Smooth muscle cell (in vitro differentiated cells): ENCODE measurements at regions not wholly inside any gene's neighbourhood (a gene's known extent, or its start where the extent isn't known, plus 50 kb on each side); places are given as distances from the start of the nearest gene placed in this dataset.

ENCODE experiments used
- DNase-seq: peaks from one replicate; lab custom pipeline; 2025; ENCODE audit not compliant: unreplicated experiment; lab: John Stamatoyannopoulos, UW
- H2AFZ ChIP-seq: fragments of 200-600 bp; sonication (generic); 2 replicates; pipeline ENCODE4 v1.6.0; 2016; ENCODE audit warnings: antibody characterized with exemption, low read depth, mild to moderate bottlenecking
- H3F3A ChIP-seq: fragments of 200-600 bp; sonication (generic); 2 replicates; pipeline ENCODE4 v1.6.0; 2017; ENCODE audit warnings: antibody characterized with exemption, low read depth
- H3K27ac ChIP-seq: fragments of 200-600 bp; sonication (generic); 2 replicates; pipeline ENCODE4 v1.5.1; 2016; ENCODE audit warnings: low read depth, mild to moderate bottlenecking
- H3K27me3 ChIP-seq: fragments of 200-600 bp; sonication (generic); 2 replicates; pipeline ENCODE4 v1.6.1; 2016; ENCODE audit warnings: low read depth, mild to moderate bottlenecking
- H3K36me3 ChIP-seq: fragments of 200-600 bp; sonication (generic); 2 replicates; pipeline ENCODE4 v1.5.1; 2016; ENCODE audit warnings: low read depth
- H3K4me1 ChIP-seq: fragments of 200-600 bp; sonication (generic); 2 replicates; pipeline ENCODE4 v1.5.1; 2016; ENCODE audit warnings: low read depth
- H3K4me2 ChIP-seq: fragments of 200-600 bp; sonication (generic); 2 replicates; pipeline ENCODE4 v1.6.0; 2016; ENCODE audit warnings: mild to moderate bottlenecking
- H3K4me3 ChIP-seq: fragments of 200-600 bp; sonication (generic); 2 replicates; pipeline ENCODE4 v1.5.1; 2016; ENCODE audit warnings: mild to moderate bottlenecking
- H3K79me2 ChIP-seq: fragments of 200-600 bp; sonication (generic); 2 replicates; pipeline ENCODE4 v1.6.0; 2016; ENCODE audit warnings: low read depth, mild to moderate bottlenecking
- H3K9ac ChIP-seq: fragments of 200-600 bp; sonication (generic); 2 replicates; pipeline ENCODE4 v1.6.0; 2016; ENCODE audit warnings: low read depth
- H3K9me3 ChIP-seq: fragments of 200-600 bp; sonication (generic); replicated peaks from 2 replicates; pipeline ENCODE4 v1.5.1; 2016; ENCODE audit warnings: low read depth
- H4K20me1 ChIP-seq: fragments of 200-600 bp; sonication (generic); 2 replicates; pipeline ENCODE4 v1.6.0; 2016; ENCODE audit warnings: low read depth
- CTCF ChIP-seq: fragments of 200-600 bp; sonication (generic); IDR thresholded peaks from 2 replicates; pipeline ENCODE4 v1.5.1; 2017; ENCODE audit warnings: borderline replicate concordance, mild to moderate bottlenecking, antibody characterized with exemption; ENCODE audit not compliant: insufficient read depth, poor library complexity, severe bottlenecking
- WGBS: methylation state at CpG from one replicate; pipeline ENCODE4 v1.1.7; 2016; ENCODE audit warnings: low lambda C conversion rate; 5-methylcytosine and 5-hydroxymethylcytosine counted together

GRCh38 chr6:66232890-66233289 lies 525.9 kb upstream of the EYS start:
- no peaks in the 10 kb centered on the region for H3K36me3 ChIP-seq
- H3K27ac ChIP-seq = no peak overlapping the region
- H3K9me3 ChIP-seq = no peaks in the 10 kb centered on the region
- no peak overlapping the region for H3K4me3 ChIP-seq
- no peaks in the 10 kb centered on the region for H3K4me1 ChIP-seq
- WGBS = 84% methylated on average over 2 of the region's 2 CpGs
- no peaks in the 10 kb centered on the region for H3F3A ChIP-seq
- no peak for TF ChIP-seq CTCF
- no peaks in the 10 kb centered on the region for H3K27me3 ChIP-seq
- no peak overlapping the region for H3K9ac ChIP-seq
- H3K4me2 ChIP-seq = no peak overlapping the region
- H4K20me1 ChIP-seq = no peaks in the 10 kb centered on the region
- no peak for DNase-seq
- no peaks in the 10 kb centered on the region for H3K79me2 ChIP-seq
- no peak overlapping the region for H2AFZ ChIP-seq

DNA sequence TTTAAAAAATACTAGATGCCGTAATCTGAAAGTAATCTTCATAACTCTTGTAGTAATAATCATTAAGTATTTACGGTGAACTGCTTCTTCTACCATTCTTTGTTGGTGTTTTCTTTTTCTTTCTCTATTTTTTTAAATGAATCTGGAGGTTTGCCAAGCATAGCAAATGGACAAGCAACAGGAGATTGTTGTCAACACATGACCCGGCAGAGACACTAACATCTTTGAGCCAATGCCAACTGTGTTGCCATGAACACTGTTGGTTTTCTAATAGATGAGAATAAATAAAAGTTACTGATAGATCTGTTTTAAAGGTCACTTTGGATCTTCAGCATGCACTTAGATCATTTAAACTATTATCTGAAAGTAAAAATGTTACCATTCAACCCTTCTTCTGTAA lies 523.6 kb upstream of the EYS start:
- 92% methylated on average over 3 of the region's 3 CpGs for WGBS
- H3K27ac ChIP-seq = no peak overlapping the region
- H3K4me1 ChIP-seq = no peaks in the 10 kb centered on the region
- H3K27me3 ChIP-seq = no peaks in the 10 kb centered on the region
- H2AFZ ChIP-seq = no peak overlapping the region
- H3K9me3 ChIP-seq = no peaks in the 10 kb centered on the region
- no peaks in the 10 kb centered on the region for H4K20me1 ChIP-seq
- H3K9ac ChIP-seq = no peak overlapping the region
- no peak overlapping the region for H3K4me2 ChIP-seq
- TF ChIP-seq CTCF = no peak
- no peaks in the 10 kb centered on the region for H3F3A ChIP-seq
- H3K4me3 ChIP-seq = no peak overlapping the region
- no peak for DNase-seq
- no peaks in the 10 kb centered on the region for H3K36me3 ChIP-seq
- no peaks in the 10 kb centered on the region for H3K79me2 ChIP-seq

DNA sequence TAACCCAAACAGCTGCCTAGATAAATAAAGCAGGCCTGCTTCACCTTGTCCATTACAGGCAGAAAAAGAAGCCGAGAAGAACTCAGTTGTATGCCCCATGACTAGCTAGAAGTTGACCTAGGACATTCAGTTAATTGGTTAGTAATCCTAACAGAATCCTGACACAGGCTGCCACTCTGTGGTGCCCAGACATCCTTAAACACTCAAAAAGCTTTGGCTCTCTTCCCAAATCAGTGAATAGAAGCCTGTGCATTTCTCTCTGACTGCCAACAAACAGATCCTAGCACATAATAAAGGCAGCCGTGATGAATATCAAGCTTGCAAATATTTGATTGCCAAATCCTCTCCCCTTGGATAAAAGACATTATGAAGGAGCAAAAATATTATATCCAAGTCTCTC lies 519.1 kb upstream of the EYS start:
- no peak overlapping the region for H3K27ac ChIP-seq
- no peak overlapping the region for H2AFZ ChIP-seq
- H3K4me1 ChIP-seq = no peaks in the 10 kb centered on the region
- WGBS = 75% methylated on average over 2 of the region's 2 CpGs
- no peak for TF ChIP-seq CTCF
- H3F3A ChIP-seq = no peaks in the 10 kb centered on the region
- no peaks in the 10 kb centered on the region for H3K79me2 ChIP-seq
- H4K20me1 ChIP-seq = no peaks in the 10 kb centered on the region
- H3K4me2 ChIP-seq = no peak overlapping the region
- DNase-seq = no peak
- no peaks in the 10 kb centered on the region for H3K27me3 ChIP-seq
- no peaks in the 10 kb centered on the region for H3K36me3 ChIP-seq
- no peak overlapping the region for H3K4me3 ChIP-seq
- no peak overlapping the region for H3K9ac ChIP-seq
- H3K9me3 ChIP-seq = no peaks in the 10 kb centered on the region

GRCh38 chr6:66210964-66211363 lies 503.9 kb upstream of the EYS start:
- no peak for DNase-seq
- Histone ChIP-seq H3K27ac (no peak overlapping the region), H2AFZ (no peak overlapping the region), H3K36me3 (no peaks in the 10 kb centered on the region), H3F3A (no peaks in the 10 kb centered on the region), H4K20me1 (no peaks in the 10 kb centered on the region), H3K27me3 (no peaks in the 10 kb centered on the region), H3K79me2 (no peaks in the 10 kb centered on the region), H3K9me3 (no peaks in the 10 kb centered on the region), H3K4me2 (no peak overlapping the region), H3K4me1 (no peaks in the 10 kb centered on the region), H3K4me3 (no peak overlapping the region), H3K9ac (no peak overlapping the region)
- TF ChIP-seq CTCF = no peak
- WGBS = 56% methylated on average over 3 of the region's 3 CpGs
